HUES64 (cell line): ENCODE measurements at regions not wholly inside any gene's neighbourhood (a gene's known extent, or its start where the extent isn't known, plus 50 kb on each side); places are given as distances from the start of the nearest gene placed in this dataset.

Experiments
- H3K27ac ChIP-seq: 2 replicates; pipeline ENCODE4 v1.7.0; 2013; ENCODE audit warnings: low read depth, low read length, inconsistent platforms
- H3K27me3 ChIP-seq: 2 replicates; pipeline ENCODE4 v1.6.1; 2013; ENCODE audit warnings: mild to moderate bottlenecking, low read length; ENCODE audit not compliant: insufficient read depth
- H3K36me3 ChIP-seq: 2 replicates; pipeline ENCODE4 v1.6.1; 2013; ENCODE audit warnings: mild to moderate bottlenecking, low read length; ENCODE audit not compliant: insufficient read depth
- H3K4me1 ChIP-seq: 2 replicates; pipeline ENCODE4 v1.6.1; 2013; ENCODE audit warnings: mild to moderate bottlenecking, low read length, moderate library complexity; ENCODE audit not compliant: insufficient read depth
- H3K4me3 ChIP-seq: 2 replicates; pipeline ENCODE4 v1.5.1; 2013; ENCODE audit warnings: mild to moderate bottlenecking, low read length, moderate library complexity
- H3K9ac ChIP-seq: 2 replicates; pipeline ENCODE4 v1.6.1; 2013; ENCODE audit warnings: mild to moderate bottlenecking, low read depth, low read length
- H3K9me3 ChIP-seq: 2 replicates; pipeline ENCODE4 v1.6.1; 2013; ENCODE audit warnings: low read depth, low read length; ENCODE audit not compliant: insufficient read depth
- WGBS: fragments of 150-250, 120-280 bp; methylation state at CpG from one replicate; pipeline ENCODE4 v1.1.7; 2013; ENCODE audit warnings: missing lambda C conversion rate; 5-methylcytosine and 5-hydroxymethylcytosine counted together

DNA sequence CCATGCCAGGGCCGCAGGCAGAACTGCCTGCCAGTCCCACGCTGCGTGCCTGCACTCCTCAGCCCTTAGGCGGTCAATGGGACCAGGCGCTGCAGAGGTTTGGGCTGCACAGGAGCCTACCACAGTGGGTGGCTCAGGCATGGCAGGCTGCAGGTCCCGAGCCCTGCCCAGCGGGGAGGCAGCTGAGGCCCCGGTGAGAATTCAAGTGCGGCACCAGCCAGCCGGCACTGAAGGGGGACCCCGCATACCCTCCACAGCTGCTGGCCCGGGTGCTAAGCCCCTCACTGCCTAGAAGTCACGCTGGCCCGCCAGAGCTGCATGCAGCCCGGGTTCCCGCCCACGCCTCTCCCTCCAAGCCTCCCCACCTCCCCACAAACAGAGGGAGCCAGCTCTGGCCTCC, 302.5 kb upstream of the UGT8 start:
- Histone ChIP-seq H3K36me3 (no peaks in the 10 kb centered on the region), H3K9me3 (0 out of 2 replicates have a peak, but pooled peaks cover 6% of the 10 kb centered on the region), H3K4me3 (no peak overlapping the region), H3K27ac (no peak overlapping the region), H3K9ac (no peak overlapping the region), H3K27me3 (no peaks in the 10 kb centered on the region), H3K4me1 (no peaks in the 10 kb centered on the region)
- WGBS, result 97% methylated on average over 17 of the region's 17 CpGs

DNA sequence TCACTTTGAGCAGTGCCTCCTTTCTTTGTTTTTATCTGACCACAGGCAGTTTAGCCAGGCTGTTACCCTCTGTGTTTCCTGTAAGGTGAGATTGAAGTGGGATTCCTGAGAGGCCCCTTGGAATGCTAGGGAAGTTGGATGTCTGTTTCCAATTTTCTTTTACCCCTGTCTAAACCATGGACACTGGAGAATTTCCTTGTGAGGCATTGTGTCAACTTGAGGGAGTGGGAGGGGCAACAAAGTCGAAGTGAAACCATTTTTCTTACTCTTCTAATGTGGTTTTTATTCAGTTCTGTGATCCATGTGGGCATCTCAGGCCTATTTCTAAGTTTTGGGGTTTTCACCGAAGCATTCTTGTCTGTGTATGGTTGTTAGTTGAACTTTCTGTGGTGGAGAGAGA, 296.1 kb upstream of the UGT8 start:
- no peak overlapping the region for H3K4me3 ChIP-seq
- H3K27me3 ChIP-seq, result no peaks in the 10 kb centered on the region
- H3K4me1 ChIP-seq, result no peaks in the 10 kb centered on the region
- H3K9me3 ChIP-seq, result no peaks in the 10 kb centered on the region
- 100% methylated on average over 2 of the region's 2 CpGs for WGBS
- no peak overlapping the region for H3K9ac ChIP-seq
- H3K36me3 ChIP-seq, result no peaks in the 10 kb centered on the region
- no peak overlapping the region for H3K27ac ChIP-seq

DNA sequence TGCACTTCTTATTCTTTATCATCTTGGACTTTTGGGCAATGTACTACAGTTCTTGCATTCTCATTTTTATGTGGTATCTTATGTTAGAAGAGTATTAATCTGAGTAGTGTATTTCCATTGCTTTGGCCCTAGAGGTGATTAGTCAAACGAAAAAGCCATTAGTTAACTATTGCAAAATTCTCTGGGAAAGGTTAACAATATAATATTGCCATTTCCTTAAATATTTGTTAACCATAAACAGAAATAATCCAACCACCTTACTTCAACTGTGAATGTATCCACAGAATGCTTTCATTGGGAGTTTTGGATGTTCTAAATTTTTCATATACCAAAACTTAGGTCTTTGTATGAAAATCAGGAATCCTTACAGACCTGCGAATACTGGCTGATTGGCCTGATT, 294.6 kb upstream of the UGT8 start:
- H3K9ac ChIP-seq, result no peak overlapping the region
- H3K36me3 ChIP-seq, result no peaks in the 10 kb centered on the region
- H3K27ac ChIP-seq, result no peak overlapping the region
- no peaks in the 10 kb centered on the region for H3K9me3 ChIP-seq
- no peaks in the 10 kb centered on the region for H3K4me1 ChIP-seq
- H3K27me3 ChIP-seq, result no peaks in the 10 kb centered on the region
- H3K4me3 ChIP-seq, result no peak overlapping the region
- 100% methylated on average over 1 of the region's 2 CpGs for WGBS

DNA sequence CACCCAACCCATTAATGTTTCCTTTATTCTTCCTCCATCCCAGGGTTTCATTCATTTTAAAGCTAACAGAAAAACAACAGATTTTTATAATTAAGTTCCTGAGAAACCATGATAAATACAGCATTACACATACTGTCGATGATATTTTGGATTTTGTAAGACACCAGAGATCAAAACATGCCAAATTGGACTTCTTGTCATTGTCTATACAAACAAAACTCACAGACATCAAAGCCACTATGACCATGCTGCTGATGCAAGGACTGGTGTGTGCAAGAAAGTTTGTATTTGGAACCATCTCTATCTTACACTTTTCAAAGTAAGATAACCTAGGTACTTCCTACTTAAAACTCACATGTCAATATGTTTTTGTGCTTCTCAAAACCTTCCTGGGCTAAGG, 294.0 kb upstream of the UGT8 start:
- H3K9ac ChIP-seq, result no peak overlapping the region
- no peak overlapping the region for H3K27ac ChIP-seq
- 100% methylated on average over 1 of the region's 1 CpG for WGBS
- no peaks in the 10 kb centered on the region for H3K9me3 ChIP-seq
- H3K36me3 ChIP-seq, result no peaks in the 10 kb centered on the region
- H3K27me3 ChIP-seq, result no peaks in the 10 kb centered on the region
- H3K4me1 ChIP-seq, result no peaks in the 10 kb centered on the region
- no peak overlapping the region for H3K4me3 ChIP-seq

DNA sequence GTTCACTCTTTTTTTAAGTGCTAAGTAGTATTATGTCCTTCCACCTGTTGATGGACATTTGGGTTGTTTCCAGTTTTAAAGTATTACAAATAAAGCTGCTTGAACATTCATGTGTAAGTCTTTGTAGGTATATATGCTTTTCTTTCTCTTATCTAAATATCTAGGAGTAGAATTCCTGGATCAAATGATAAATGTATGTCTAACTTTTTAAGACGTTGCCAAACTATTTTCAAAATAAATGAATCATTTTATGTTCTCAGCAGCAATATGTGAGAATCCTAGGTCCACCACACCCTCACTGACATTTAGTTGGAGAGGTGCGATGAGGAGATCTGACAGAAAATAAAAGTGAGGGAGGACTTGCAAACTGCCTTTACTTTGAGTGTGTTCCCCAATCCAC, 291.7 kb upstream of the UGT8 start:
- no peak overlapping the region for H3K4me3 ChIP-seq
- no peaks in the 10 kb centered on the region for H3K36me3 ChIP-seq
- no peak overlapping the region for H3K27ac ChIP-seq
- H3K27me3 ChIP-seq, result peaks cover 20% of the 10 kb centered on the region
- H3K9ac ChIP-seq, result no peak overlapping the region
- no peaks in the 10 kb centered on the region for H3K9me3 ChIP-seq
- H3K4me1 ChIP-seq, result no peaks in the 10 kb centered on the region
- WGBS, result 100% methylated on average over 1 of the region's 2 CpGs

DNA sequence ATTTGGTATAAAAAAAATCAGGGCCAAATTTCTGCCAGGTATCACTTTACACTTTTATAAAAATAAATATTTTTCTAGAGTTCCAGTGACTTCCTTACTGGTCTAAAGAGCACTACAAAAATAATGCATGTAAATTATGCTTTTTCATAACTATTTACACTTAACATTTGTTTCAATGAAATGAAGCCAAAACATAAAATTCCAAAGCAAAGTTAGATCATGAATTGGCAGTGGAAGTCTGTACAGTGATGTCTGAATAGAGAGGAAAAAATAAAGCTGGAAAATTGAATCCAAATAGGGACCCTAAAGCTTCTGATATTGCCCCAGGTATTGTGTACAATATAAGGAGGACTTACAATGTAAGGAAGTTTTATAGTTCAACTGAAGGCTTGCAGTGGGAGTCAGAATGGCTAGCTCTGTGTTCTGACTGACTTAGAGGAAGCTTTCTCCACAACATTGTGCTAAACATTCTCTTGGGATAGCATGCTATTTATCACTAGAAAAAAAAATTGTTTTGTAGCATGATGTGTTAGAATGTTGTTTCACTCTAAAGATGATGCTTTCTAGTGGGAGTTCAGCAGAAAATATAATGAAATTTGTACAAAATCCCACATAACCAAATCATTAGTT, 288.2 kb upstream of the UGT8 start:
- Histone ChIP-seq H3K36me3 (no peaks in the 10 kb centered on the region), H3K4me3 (no peak overlapping the region), H3K9me3 (no peaks in the 10 kb centered on the region), H3K27me3 (peaks cover 30% of the 10 kb centered on the region), H3K4me1 (no peaks in the 10 kb centered on the region; the same call in 1 of the 2 replicates), H3K9ac (no peak overlapping the region), H3K27ac (no peak overlapping the region)

DNA sequence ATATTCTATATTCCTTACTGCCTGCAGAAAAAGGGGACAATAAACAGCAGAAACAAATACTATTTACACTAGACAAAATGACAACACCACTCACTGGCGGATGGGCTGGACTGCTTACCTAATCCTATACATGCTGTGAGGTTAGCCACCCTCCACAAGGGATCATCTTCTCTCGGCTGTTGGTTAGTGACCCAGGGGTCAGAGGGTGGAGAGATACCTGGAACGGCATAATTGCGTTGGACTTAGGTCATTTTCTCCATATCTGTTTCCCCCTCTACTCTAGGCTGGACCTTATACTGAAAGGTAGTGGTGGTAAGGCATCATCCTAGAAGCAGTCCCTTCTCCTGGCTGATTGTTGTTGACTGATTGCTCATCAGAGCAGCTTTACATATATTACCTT, 286.8 kb upstream of the UGT8 start:
- 71% methylated on average over 4 of the region's 4 CpGs for WGBS

DNA sequence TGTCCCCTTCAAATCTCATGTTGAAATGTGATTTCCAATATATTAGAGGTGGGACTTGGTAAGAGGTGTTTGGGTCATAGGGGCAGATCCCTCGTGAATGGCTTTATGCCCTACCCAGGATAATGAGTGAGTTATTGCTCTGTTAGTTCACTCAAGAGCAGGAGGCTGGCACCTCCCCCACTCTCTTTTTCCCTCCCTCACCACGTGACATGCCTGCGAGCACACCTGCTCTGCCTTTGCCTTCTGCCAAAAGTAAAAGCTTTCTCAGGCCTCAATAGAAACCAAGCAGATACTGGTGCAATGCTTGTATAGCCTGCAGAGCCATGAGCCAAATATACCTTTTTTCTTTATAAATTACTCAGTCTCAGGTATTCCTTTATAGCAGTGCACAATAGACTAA, 286.3 kb upstream of the UGT8 start:
- H3K4me1 ChIP-seq, result no peaks in the 10 kb centered on the region; the same call in 1 of the 2 replicates
- H3K27me3 ChIP-seq, result peaks cover 30% of the 10 kb centered on the region
- WGBS, result 80% methylated on average over 2 of the region's 3 CpGs
- H3K4me3 ChIP-seq, result no peak overlapping the region
- no peak overlapping the region for H3K9ac ChIP-seq
- no peak overlapping the region for H3K27ac ChIP-seq
- H3K9me3 ChIP-seq, result no peaks in the 10 kb centered on the region
- no peaks in the 10 kb centered on the region for H3K36me3 ChIP-seq

More for the DNA sequence above, 286.8 kb upstream of the UGT8 start:
- Histone ChIP-seq H3K9ac (no peak overlapping the region), H3K27me3 (peaks cover 30% of the 10 kb centered on the region), H3K4me3 (no peak overlapping the region), H3K9me3 (no peaks in the 10 kb centered on the region), H3K4me1 (no peaks in the 10 kb centered on the region; the same call in 1 of the 2 replicates), H3K36me3 (no peaks in the 10 kb centered on the region), H3K27ac (no peak overlapping the region)

DNA sequence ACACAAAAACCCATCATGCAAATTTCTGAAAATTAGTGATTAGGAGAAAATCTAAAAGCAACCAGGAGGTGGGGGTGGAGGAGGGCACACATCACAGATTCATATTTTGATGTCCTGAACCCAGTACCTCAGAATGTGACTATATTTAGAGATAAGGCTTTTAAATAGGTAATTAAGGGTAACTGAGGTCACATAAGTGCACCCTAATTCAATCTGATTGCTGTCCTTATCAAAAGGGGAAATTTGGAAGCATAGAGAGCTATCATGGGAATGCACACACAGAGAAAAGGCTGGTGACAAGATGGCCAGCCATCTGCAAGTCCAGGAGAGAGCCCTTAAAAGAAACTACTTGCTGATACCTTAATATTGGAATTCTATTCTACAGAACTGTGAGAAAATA, 281.8 kb upstream of the UGT8 start:
- H3K9ac ChIP-seq, result no peak overlapping the region
- H3K4me3 ChIP-seq, result no peak overlapping the region
- peaks cover 12% of the 10 kb centered on the region; the same call in 1 of the 2 replicates for H3K27me3 ChIP-seq
- no peak overlapping the region for H3K27ac ChIP-seq
- no peaks in the 10 kb centered on the region; the same call in 1 of the 2 replicates for H3K4me1 ChIP-seq
- H3K9me3 ChIP-seq, result no peaks in the 10 kb centered on the region
- no peaks in the 10 kb centered on the region for H3K36me3 ChIP-seq

DNA sequence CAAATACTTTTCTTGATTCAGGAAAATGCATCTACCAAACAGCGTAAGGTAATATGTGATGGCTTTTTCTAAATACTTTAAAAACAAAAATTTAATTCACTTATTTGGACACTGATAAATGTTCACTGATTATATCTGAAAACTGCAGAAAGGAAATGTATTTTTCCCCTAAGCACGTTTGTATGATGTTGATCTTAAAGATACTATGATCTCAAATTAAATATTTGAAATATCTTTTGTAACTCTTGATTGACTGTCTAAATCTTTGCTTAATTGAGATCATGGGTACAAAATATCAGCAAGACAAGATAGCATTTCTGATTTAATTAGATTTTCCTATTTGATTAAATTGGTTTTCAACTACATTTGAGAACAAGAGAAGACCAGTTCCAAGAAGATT, 281.0 kb upstream of the UGT8 start:
- H3K27me3 ChIP-seq, result peaks cover 8% of the 10 kb centered on the region; the same call in 1 of the 2 replicates
- no peaks in the 10 kb centered on the region for H3K9me3 ChIP-seq
- no peak overlapping the region for H3K27ac ChIP-seq
- no peaks in the 10 kb centered on the region; the same call in 1 of the 2 replicates for H3K4me1 ChIP-seq
- no peaks in the 10 kb centered on the region for H3K36me3 ChIP-seq
- WGBS, result no CpG with 5 or more reads among the region's 2 CpGs
- no peak overlapping the region for H3K9ac ChIP-seq
- no peak overlapping the region for H3K4me3 ChIP-seq

DNA sequence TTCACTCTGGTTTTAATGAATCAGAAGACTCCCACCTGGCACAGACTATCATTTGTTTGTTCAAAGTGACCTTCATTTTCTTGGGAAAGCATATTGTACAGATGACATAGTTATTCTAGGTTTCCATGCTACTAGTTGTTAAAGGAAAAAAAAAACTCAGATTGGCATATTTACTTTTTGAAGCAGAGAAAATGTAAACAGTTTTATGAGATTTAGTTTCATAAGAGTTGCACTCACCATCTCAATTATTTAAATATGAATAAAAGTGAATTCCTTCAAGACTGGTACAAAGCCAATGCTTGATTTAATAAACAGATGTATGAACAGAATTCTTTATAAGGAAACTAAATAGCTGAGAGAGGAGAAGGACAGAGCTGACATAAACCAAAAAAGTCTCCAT, 280.3 kb upstream of the UGT8 start:
- Histone ChIP-seq H3K27me3 (0 out of 2 replicates have a peak, but pooled peaks cover under 1% of the 10 kb centered on the region), H3K9ac (no peak overlapping the region), H3K9me3 (no peaks in the 10 kb centered on the region), H3K36me3 (no peaks in the 10 kb centered on the region), H3K4me3 (no peak overlapping the region), H3K27ac (no peak overlapping the region), H3K4me1 (no peaks in the 10 kb centered on the region)

DNA sequence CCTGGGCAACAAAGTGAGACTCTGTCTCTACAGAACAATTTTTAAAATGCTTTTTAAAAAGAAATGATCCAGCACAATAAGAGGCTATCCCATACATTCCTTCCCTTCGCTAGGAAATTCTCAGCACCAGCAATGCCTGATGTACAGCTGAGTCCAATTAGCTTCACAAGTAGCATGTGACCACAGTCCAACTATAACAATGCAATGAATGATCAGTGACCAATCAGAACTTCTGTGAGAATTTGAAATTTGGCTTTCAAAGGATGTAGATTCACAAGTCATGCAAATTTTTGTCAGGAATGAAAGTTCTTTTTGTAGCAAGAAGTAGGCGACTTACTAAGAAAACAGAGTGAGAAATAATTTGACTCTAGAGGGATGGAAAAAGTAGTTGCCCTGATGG, 278.5 kb upstream of the UGT8 start:
- no peaks in the 10 kb centered on the region for H3K9me3 ChIP-seq
- H3K27ac ChIP-seq, result no peak overlapping the region
- no peak overlapping the region for H3K9ac ChIP-seq
- no peaks in the 10 kb centered on the region for H3K4me1 ChIP-seq
- 93% methylated on average over 2 of the region's 2 CpGs for WGBS
- no peaks in the 10 kb centered on the region for H3K36me3 ChIP-seq
- H3K4me3 ChIP-seq, result no peak overlapping the region
- H3K27me3 ChIP-seq, result no peaks in the 10 kb centered on the region
